SK-N-MC (cell line): ENCODE measurements at regions not wholly inside any gene's neighbourhood (a gene's known extent, or its start where the extent isn't known, plus 50 kb on each side); places are given as distances from the start of the nearest gene placed in this dataset.

ENCODE experiments used
- EZH2 ChIP-seq: fragments of 200-600 bp; sonication (generic); IDR thresholded peaks from one replicate; pipeline ENCODE4 v1.6.1; 2017; ENCODE audit warnings: antibody characterized with exemption
- FOXP2 ChIP-seq: optimal IDR thresholded peaks from 2 replicates; pipeline ENCODE3; 2011; ENCODE audit warnings: mild to moderate bottlenecking, moderate library complexity; ENCODE audit not compliant: insufficient read depth; ENCODE audit errors: extremely low read length, control extremely low read depth
- POLR2AphosphoS5 ChIP-seq: IDR thresholded peaks from 2 replicates; pipeline ENCODE4 v1.6.1; 2012; ENCODE audit warnings: mild to moderate bottlenecking, low read depth, low read length, borderline replicate concordance

- TF ChIP-seq POLR2AphosphoS5 (no peak), EZH2 (no peak), FOXP2 (no peak)
These were observed 88.6 kb upstream of the GNG12 start for GRCh38 chr1:67921725-67922489.
